WTC11 (cell line): ENCODE measurements at regions not wholly inside any gene's neighbourhood (a gene's known extent, or its start where the extent isn't known, plus 50 kb on each side); places are given as distances from the start of the nearest gene placed in this dataset.

ENCODE experiments used
- ATAC-seq: fragments of 200-7000 bp; cut with Tn5 transposase; 2 replicates; pipeline ENCODE4 v1.10.0; 2021; ENCODE audit warnings: mild to moderate bottlenecking, moderate library complexity
- CTCF ChIA-PET: fragments of 300-600 bp; sonication (Branson Sonifier 250); formaldehyde crosslinking; loops from one replicate; lab custom pipeline; 2021; ENCODE audit warnings: antibody characterized with exemption; lab: Charles Lee
- POLR2A ChIA-PET: fragments of 350-600 bp; sonication (Branson Sonifier 250); formaldehyde crosslinking; loops from one replicate; lab custom pipeline; 2021; ENCODE audit warnings: antibody characterized with exemption; lab: Charles Lee
- DNase-seq: peaks from one replicate; pipeline ENCODE4 v3.0.0; 2021; ENCODE audit warnings: low spot score
- H3K27ac Mint-ChIP-seq: 2 replicates; pipeline ENCODE4 v1.8.0; 2021; ENCODE audit warnings: mixed read lengths
- H3K27me3 Mint-ChIP-seq: 2 replicates; pipeline ENCODE4 v1.8.0; 2021; ENCODE audit warnings: low read depth, mild to moderate bottlenecking, moderate library complexity, mixed read lengths
- H3K36me3 Mint-ChIP-seq: 2 replicates; pipeline ENCODE4 v1.8.0; 2021; ENCODE audit warnings: mixed read lengths
- H3K4me1 Mint-ChIP-seq: 2 replicates; pipeline ENCODE4 v1.8.0; 2022; ENCODE audit warnings: mixed read lengths
- H3K4me3 Mint-ChIP-seq: 2 replicates; pipeline ENCODE4 v1.8.0; 2021; ENCODE audit warnings: mild to moderate bottlenecking, moderate library complexity, mixed read lengths
- H3K9me3 Mint-ChIP-seq: 2 replicates; pipeline ENCODE4 v1.8.0; 2021; ENCODE audit warnings: mixed read lengths
- ATF1 ChIP-seq: sonication (generic); formaldehyde crosslinking; IDR thresholded peaks from 2 replicates; pipeline ENCODE4 v1.8.1; 2023; ENCODE audit warnings: mild to moderate bottlenecking, moderate library complexity, missing genetic modification reagents
- CBFB ChIP-seq: sonication (generic); formaldehyde crosslinking; IDR thresholded peaks from 2 replicates; pipeline ENCODE4 v1.8.1; 2022; ENCODE audit warnings: mild to moderate bottlenecking, low read depth, missing genetic modification reagents
- FOXP1 ChIP-seq: sonication (generic); formaldehyde crosslinking; IDR thresholded peaks from 2 replicates; pipeline ENCODE4 v1.8.0; 2022; ENCODE audit warnings: missing genetic modification reagents, mild to moderate bottlenecking, moderate library complexity, borderline replicate concordance
- KAT7 ChIP-seq: sonication (generic); formaldehyde crosslinking; IDR thresholded peaks from 2 replicates; pipeline ENCODE4 v1.8.1; 2023; ENCODE audit warnings: missing genetic modification reagents, mild to moderate bottlenecking, borderline replicate concordance
- NR3C1 ChIP-seq: sonication (generic); formaldehyde crosslinking; conservative IDR thresholded peaks from 2 replicates; pipeline ENCODE4 v1.8.1; 2023; ENCODE audit warnings: low read depth, mild to moderate bottlenecking, missing genetic modification reagents
- OVOL2 ChIP-seq: fragments of 250-450 bp; sonication (Bioruptor Pico); IDR thresholded peaks from 2 replicates; pipeline ENCODE4 v1.9.0; 2021; ENCODE audit warnings: mild to moderate bottlenecking, borderline replicate concordance
- SOX15 ChIP-seq: fragments of 250-450 bp; sonication (Bioruptor Pico); IDR thresholded peaks from 2 replicates; pipeline ENCODE4 v1.9.0; 2021; ENCODE audit warnings: mild to moderate bottlenecking
- TEAD4 ChIP-seq: sonication (generic); formaldehyde crosslinking; IDR thresholded peaks from 2 replicates; pipeline ENCODE4 v1.8.0; 2022; ENCODE audit warnings: mild to moderate bottlenecking, missing genetic modification reagents
- ZBTB21 ChIP-seq: sonication (generic); formaldehyde crosslinking; IDR thresholded peaks from 2 replicates; pipeline ENCODE4 v1.8.1; 2023; ENCODE audit warnings: mild to moderate bottlenecking, missing genetic modification reagents, borderline replicate concordance
- ZNF396 ChIP-seq: fragments of 250-450 bp; sonication (Bioruptor Pico); IDR thresholded peaks from 2 replicates; pipeline ENCODE4 v1.8.0; 2021; ENCODE audit warnings: mild to moderate bottlenecking, moderate library complexity, borderline replicate concordance
- TF ChIP-seq, protein P1 (sequence below): sonication (generic); formaldehyde crosslinking; conservative IDR thresholded peaks from 2 replicates; pipeline ENCODE4 v1.8.1; 2023; ENCODE audit warnings: mild to moderate bottlenecking, low read depth, missing genetic modification reagents, moderate library complexity
- TF ChIP-seq, protein P2 (sequence below): sonication (generic); formaldehyde crosslinking; IDR thresholded peaks from 2 replicates; pipeline ENCODE4 v1.8.1; 2023; ENCODE audit warnings: mild to moderate bottlenecking, missing genetic modification reagents
- TF ChIP-seq, protein P3 (sequence below): sonication (generic); formaldehyde crosslinking; IDR thresholded peaks from 2 replicates; pipeline ENCODE4 v1.8.0; 2022; ENCODE audit warnings: mild to moderate bottlenecking, missing genetic modification reagents
- TF ChIP-seq, protein P4 (sequence below): sonication (generic); formaldehyde crosslinking; IDR thresholded peaks from 2 replicates; pipeline ENCODE4 v1.8.1; 2023; ENCODE audit warnings: mild to moderate bottlenecking, missing genetic modification reagents
- TF ChIP-seq, protein P5 (sequence below): sonication (generic); formaldehyde crosslinking; IDR thresholded peaks from 2 replicates; pipeline ENCODE4 v1.8.1; 2022; ENCODE audit warnings: low read depth, missing genetic modification reagents, borderline replicate concordance
- TF ChIP-seq, protein P6 (sequence below): sonication (generic); formaldehyde crosslinking; IDR thresholded peaks from 2 replicates; pipeline ENCODE4 v1.8.1; 2022; ENCODE audit warnings: missing genetic modification reagents, borderline replicate concordance

DNA sequence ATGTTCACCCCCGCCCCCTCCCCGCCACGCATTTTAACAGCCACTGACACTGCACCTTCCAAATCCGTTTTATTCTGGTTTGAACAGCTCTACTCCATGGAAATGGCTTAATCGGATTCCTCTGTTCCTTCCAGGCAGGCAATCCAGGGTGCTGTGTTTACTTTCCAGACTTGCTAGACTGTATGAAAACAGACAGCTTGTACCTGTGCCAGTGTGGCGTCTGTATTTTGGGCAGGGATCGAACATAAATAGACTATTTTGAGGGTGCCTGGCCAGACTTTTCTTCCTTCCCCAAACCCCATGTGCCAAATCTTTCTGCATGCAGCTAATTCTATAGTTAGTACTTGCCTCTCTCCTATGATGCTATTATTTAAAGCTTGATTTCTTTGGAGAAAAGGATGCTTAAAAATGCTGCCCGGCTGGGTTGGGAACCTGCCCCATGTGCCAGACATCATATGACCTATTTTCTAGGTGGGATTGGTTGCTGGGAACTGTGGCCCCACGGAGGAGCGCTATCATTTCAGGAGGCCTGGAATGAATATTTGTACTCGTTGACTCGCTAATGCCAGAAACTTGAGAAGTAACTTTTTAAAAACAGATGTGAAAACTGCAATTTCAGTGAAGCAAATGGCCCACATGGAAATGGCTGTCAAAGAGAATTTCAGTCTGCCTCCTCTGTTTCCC lies 814.8 kb downstream of the BRD1 start:
- 0 out of 2 replicates have a peak, but pooled peaks cover 3% of the 10 kb centered on the region for H3K4me1 Mint-ChIP-seq
- no peak overlapping the region for H3K27ac Mint-ChIP-seq
- POLR2A ChIA-PET: interaction anchor here (0.6 kb wide), 1 partner anchor 1098 kb away, joined by 4 read pairs; no protein-coding TSS in a partner anchor
- H3K9me3 Mint-ChIP-seq: no peaks in the 10 kb centered on the region
- no peak overlapping the region for H3K4me3 Mint-ChIP-seq
- H3K27me3 Mint-ChIP-seq: no peaks in the 10 kb centered on the region
- no peaks in the 10 kb centered on the region for H3K36me3 Mint-ChIP-seq
- no peak for ATAC-seq
- TF ChIP-seq, protein P1, sequence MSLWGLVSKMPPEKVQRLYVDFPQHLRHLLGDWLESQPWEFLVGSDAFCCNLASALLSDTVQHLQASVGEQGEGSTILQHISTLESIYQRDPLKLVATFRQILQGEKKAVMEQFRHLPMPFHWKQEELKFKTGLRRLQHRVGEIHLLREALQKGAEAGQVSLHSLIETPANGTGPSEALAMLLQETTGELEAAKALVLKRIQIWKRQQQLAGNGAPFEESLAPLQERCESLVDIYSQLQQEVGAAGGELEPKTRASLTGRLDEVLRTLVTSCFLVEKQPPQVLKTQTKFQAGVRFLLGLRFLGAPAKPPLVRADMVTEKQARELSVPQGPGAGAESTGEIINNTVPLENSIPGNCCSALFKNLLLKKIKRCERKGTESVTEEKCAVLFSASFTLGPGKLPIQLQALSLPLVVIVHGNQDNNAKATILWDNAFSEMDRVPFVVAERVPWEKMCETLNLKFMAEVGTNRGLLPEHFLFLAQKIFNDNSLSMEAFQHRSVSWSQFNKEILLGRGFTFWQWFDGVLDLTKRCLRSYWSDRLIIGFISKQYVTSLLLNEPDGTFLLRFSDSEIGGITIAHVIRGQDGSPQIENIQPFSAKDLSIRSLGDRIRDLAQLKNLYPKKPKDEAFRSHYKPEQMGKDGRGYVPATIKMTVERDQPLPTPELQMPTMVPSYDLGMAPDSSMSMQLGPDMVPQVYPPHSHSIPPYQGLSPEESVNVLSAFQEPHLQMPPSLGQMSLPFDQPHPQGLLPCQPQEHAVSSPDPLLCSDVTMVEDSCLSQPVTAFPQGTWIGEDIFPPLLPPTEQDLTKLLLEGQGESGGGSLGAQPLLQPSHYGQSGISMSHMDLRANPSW (CRISPR knock-in tag): no peak
- TF ChIP-seq, protein P2, sequence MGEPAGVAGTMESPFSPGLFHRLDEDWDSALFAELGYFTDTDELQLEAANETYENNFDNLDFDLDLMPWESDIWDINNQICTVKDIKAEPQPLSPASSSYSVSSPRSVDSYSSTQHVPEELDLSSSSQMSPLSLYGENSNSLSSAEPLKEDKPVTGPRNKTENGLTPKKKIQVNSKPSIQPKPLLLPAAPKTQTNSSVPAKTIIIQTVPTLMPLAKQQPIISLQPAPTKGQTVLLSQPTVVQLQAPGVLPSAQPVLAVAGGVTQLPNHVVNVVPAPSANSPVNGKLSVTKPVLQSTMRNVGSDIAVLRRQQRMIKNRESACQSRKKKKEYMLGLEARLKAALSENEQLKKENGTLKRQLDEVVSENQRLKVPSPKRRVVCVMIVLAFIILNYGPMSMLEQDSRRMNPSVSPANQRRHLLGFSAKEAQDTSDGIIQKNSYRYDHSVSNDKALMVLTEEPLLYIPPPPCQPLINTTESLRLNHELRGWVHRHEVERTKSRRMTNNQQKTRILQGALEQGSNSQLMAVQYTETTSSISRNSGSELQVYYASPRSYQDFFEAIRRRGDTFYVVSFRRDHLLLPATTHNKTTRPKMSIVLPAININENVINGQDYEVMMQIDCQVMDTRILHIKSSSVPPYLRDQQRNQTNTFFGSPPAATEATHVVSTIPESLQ (CRISPR knock-in tag): no peak
- TF ChIP-seq TEAD4 (CRISPR knock-in tag): no peak
- TF ChIP-seq FOXP1: no peak
- TF ChIP-seq ZNF396 (CRISPR knock-in tag): no peak
- TF ChIP-seq CBFB (CRISPR knock-in tag): no peak
- TF ChIP-seq, all 79 proteins: peak for 0
- CTCF ChIA-PET: no interaction called here
- no peak for DNase-seq

DNA sequence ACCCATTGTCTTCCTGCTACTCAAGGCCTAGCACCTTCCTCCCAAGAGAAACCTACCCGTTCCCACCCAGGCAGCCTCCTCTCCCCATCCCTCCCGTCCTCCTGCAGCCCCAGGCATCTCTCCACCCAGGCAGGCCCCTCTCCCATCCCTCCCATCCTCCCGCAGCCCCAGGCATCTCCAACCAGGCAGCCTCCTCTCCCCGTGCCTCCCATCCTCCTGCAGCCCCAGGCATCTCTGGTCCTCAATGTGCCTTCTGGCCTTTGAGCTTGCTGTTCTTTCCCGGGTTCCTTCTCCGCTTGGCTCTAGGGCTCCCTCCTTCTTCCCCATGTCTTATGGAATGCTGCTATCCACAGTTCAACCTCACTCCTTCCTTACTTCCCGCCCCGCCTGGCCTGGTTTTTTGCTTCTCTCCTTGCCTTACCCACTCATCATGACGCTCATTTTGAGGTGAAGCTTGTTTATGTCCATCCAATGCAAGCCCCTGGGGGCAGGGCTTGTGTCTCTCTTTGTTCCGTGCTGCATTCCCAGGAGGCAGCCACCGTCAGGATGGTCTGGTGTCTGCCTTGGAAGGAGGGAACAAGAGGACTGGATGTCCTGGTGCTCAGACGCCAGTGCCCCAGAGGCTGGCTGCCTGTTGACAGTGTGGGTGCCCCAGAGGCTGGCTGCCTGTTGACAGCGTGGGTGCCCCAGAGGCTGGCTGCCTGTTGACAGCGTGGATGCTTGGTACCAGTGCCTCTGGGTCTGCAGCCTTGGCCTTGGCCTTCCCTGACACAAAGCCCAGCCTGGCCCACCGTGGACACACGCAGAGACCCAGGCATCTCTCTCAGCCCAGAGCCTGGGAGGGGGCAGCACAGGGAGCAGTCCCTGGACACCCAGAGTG lies 815.7 kb downstream of the BRD1 start:
- Mint-ChIP-seq H3K27ac (no peak overlapping the region), H3K27me3 (no peaks in the 10 kb centered on the region), H3K4me1 (no peaks in the 10 kb centered on the region), H3K4me3 (no peak overlapping the region), H3K9me3 (no peaks in the 10 kb centered on the region), H3K36me3 (no peaks in the 10 kb centered on the region)
- CTCF ChIA-PET: interaction anchor here (1.3 kb wide), 1 partner anchor 34 kb away, joined by 4 read pairs; no protein-coding TSS in a partner anchor
- ATAC-seq (no peak), DNase-seq (no peak)
- POLR2A ChIA-PET: interaction anchor here (0.6 kb wide), 1 partner anchor 1099 kb away, joined by 4 read pairs; no protein-coding TSS in a partner anchor
- TF ChIP-seq ATF1 (no peak), SOX15 (no peak), KAT7 (CRISPR knock-in tag) (no peak), ZNF396 (CRISPR knock-in tag) (no peak), OVOL2 (CRISPR knock-in tag) (no peak), ZBTB21 (CRISPR knock-in tag) (no peak), NR3C1 (CRISPR knock-in tag) (no peak)
- TF ChIP-seq, protein P3, sequence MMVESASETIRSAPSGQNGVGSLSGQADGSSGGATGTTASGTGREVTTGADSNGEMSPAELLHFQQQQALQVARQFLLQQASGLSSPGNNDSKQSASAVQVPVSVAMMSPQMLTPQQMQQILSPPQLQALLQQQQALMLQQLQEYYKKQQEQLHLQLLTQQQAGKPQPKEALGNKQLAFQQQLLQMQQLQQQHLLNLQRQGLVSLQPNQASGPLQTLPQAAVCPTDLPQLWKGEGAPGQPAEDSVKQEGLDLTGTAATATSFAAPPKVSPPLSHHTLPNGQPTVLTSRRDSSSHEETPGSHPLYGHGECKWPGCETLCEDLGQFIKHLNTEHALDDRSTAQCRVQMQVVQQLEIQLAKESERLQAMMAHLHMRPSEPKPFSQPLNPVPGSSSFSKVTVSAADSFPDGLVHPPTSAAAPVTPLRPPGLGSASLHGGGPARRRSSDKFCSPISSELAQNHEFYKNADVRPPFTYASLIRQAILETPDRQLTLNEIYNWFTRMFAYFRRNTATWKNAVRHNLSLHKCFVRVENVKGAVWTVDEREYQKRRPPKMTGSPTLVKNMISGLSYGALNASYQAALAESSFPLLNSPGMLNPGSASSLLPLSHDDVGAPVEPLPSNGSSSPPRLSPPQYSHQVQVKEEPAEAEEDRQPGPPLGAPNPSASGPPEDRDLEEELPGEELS (CRISPR knock-in tag): no peak
- TF ChIP-seq, protein P4, sequence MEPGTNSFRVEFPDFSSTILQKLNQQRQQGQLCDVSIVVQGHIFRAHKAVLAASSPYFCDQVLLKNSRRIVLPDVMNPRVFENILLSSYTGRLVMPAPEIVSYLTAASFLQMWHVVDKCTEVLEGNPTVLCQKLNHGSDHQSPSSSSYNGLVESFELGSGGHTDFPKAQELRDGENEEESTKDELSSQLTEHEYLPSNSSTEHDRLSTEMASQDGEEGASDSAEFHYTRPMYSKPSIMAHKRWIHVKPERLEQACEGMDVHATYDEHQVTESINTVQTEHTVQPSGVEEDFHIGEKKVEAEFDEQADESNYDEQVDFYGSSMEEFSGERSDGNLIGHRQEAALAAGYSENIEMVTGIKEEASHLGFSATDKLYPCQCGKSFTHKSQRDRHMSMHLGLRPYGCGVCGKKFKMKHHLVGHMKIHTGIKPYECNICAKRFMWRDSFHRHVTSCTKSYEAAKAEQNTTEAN (CRISPR knock-in tag): no peak
- TF ChIP-seq, protein P5, sequence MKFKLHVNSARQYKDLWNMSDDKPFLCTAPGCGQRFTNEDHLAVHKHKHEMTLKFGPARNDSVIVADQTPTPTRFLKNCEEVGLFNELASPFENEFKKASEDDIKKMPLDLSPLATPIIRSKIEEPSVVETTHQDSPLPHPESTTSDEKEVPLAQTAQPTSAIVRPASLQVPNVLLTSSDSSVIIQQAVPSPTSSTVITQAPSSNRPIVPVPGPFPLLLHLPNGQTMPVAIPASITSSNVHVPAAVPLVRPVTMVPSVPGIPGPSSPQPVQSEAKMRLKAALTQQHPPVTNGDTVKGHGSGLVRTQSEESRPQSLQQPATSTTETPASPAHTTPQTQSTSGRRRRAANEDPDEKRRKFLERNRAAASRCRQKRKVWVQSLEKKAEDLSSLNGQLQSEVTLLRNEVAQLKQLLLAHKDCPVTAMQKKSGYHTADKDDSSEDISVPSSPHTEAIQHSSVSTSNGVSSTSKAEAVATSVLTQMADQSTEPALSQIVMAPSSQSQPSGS (CRISPR knock-in tag): no peak
- TF ChIP-seq, protein P6, sequence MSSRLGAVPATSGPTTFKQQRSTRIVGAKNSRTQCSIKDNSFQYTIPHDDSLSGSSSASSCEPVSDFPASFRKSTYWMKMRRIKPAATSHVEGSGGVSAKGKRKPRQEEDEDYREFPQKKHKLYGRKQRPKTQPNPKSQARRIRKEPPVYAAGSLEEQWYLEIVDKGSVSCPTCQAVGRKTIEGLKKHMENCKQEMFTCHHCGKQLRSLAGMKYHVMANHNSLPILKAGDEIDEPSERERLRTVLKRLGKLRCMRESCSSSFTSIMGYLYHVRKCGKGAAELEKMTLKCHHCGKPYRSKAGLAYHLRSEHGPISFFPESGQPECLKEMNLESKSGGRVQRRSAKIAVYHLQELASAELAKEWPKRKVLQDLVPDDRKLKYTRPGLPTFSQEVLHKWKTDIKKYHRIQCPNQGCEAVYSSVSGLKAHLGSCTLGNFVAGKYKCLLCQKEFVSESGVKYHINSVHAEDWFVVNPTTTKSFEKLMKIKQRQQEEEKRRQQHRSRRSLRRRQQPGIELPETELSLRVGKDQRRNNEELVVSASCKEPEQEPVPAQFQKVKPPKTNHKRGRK (CRISPR knock-in tag): no peak
